ENCODE measurements at regions not wholly inside any gene's neighbourhood (a gene's known extent, or its start where the extent isn't known, plus 50 kb on each side); places are given as distances from the start of the nearest gene placed in this dataset.

DNA sequence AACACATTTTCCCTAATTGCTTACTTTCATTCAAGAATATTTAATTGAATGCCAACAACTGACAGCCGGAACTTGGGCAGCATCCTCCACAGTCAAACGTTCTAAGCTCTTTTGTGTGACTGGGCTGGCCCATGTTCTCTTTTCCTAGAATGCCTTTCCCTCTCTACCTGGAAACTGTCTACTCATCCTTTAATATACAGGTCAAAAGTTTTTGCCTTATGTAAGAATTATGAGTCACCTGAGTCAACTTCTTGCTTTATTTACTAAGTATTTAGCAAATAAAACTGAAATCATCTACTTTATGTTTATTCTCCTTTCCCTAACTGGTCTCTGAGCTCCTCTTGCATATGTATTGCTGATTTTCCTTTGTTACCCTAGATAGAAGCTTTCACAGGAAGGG lies 172.2 kb downstream of the CHRM3 start:
- WGBS, 5 donors = 63 to 80% (median 74%) methylated on average over 2 of the region's 2 CpGs
- Histone ChIP-seq H3K27ac (peak overlapping the region in 2 of 5 donors; percentile 12 to 65), H3K36me3 (no peaks in the 10 kb centered on the region), H3K4me1 (peaks cover 0 to 14% (median 6%) of the 10 kb centered on the region in 4 donors), H3K9me3 (no peaks in the 10 kb centered on the region), H3K4me3 (no peak overlapping the region), H3K27me3 (no peaks in the 10 kb centered on the region)
- TF ChIP-seq POLR2A (IDR thresholded peaks at IDR 0.05) (no peak), EP300 (IDR thresholded peaks at IDR 0.05) (no peak), POLR2AphosphoS5 (IDR thresholded peaks at IDR 0.05) (no peak)
- TF ChIP-seq, protein P1, sequence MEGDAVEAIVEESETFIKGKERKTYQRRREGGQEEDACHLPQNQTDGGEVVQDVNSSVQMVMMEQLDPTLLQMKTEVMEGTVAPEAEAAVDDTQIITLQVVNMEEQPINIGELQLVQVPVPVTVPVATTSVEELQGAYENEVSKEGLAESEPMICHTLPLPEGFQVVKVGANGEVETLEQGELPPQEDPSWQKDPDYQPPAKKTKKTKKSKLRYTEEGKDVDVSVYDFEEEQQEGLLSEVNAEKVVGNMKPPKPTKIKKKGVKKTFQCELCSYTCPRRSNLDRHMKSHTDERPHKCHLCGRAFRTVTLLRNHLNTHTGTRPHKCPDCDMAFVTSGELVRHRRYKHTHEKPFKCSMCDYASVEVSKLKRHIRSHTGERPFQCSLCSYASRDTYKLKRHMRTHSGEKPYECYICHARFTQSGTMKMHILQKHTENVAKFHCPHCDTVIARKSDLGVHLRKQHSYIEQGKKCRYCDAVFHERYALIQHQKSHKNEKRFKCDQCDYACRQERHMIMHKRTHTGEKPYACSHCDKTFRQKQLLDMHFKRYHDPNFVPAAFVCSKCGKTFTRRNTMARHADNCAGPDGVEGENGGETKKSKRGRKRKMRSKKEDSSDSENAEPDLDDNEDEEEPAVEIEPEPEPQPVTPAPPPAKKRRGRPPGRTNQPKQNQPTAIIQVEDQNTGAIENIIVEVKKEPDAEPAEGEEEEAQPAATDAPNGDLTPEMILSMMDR (IDR thresholded peaks at IDR 0.05) = no peak
- intact Hi-C loops (cut with DNase I; ENCODE audit: low total_unique reads) = no loop called here
- no peak for DNase-seq

DNA sequence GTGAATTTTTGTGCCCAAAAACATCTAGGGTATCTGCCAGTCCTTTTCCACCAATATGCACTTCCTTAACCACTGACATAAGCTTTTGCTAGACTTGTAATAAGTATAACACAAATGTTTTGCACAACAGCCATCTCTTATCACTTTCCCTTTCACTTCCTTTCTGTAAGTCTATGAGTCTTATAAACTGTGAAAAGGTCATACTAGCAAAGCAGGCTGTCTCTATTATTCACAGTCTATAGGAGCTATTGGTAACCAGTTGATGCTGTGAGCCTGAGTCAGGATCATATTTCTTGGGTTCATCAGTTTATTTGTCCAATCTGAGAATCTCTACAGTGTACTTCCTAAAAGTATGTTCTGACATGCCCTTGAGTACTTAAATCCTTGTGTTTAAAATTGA lies 172.6 kb downstream of the CHRM3 start:
- peak overlapping the region in 2 of 5 donors; percentile 12 to 65 for H3K27ac ChIP-seq
- no peak overlapping the region for H3K4me3 ChIP-seq
- no peaks in the 10 kb centered on the region for H3K36me3 ChIP-seq
- TF ChIP-seq EP300 (IDR thresholded peaks at IDR 0.05) (no peak), POLR2AphosphoS5 (IDR thresholded peaks at IDR 0.05) (no peak), POLR2A (IDR thresholded peaks at IDR 0.05) (no peak)
- TF ChIP-seq, protein P1 (IDR thresholded peaks at IDR 0.05) = no peak
- H3K4me1 ChIP-seq = peaks cover 0 to 14% (median 6%) of the 10 kb centered on the region in 4 donors
- no peaks in the 10 kb centered on the region for H3K27me3 ChIP-seq
- intact Hi-C loops (cut with DNase I; ENCODE audit: low total_unique reads) = no loop called here
- no peak for DNase-seq
- no peaks in the 10 kb centered on the region for H3K9me3 ChIP-seq

DNA sequence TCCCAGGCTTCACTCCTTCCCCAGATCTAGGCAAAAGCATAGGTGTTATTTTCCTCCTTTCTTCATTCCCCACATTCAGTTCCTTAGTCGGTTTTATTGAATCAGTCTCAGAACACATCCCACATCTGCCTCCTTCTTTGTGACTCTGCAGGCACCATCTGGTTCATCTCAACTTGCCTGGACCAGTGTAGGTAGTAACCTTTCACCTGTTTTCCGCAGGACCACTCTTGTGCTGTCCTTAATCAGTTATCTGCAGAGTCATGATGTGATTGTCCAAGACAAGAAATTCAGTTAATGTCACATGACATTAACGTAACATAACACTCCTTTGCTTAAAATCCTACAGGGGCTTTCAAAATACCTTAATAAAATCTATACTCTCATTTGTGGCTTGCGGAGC lies 174.6 kb downstream of the CHRM3 start:
- H3K4me3 ChIP-seq = no peak overlapping the region

DNA sequence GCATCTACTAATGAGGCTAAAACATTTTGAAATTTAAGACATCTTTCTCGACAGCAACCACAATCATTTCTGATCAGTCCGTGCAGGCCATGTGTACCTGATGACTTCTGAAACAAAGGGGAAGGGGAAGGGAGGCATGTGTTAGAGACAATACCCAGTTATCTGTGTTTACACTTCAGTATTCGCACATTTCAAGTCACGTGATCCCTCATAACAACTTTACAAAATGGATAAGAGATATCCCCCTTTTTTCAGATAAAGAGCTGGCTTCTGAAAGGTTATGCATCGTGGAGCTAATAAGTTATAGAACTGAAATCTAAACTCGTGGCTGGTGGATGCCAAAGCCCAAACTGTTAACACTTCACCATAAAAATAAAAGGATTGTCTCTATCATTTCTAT lies 175.7 kb downstream of the CHRM3 start:
- WGBS, 5 donors = 49 to 71% (median 64%) methylated on average over 6 of the region's 6 CpGs

More for the DNA sequence above, 174.6 kb downstream of the CHRM3 start:
- DNase-seq = no peak
- Histone ChIP-seq H3K27ac (no peak overlapping the region), H3K36me3 (no peaks in the 10 kb centered on the region), H3K4me1 (peaks cover 0 to 14% (median 6%) of the 10 kb centered on the region in 4 donors), H3K27me3 (no peaks in the 10 kb centered on the region), H3K9me3 (no peaks in the 10 kb centered on the region)
- intact Hi-C loops (cut with DNase I; ENCODE audit: low total_unique reads) = no loop called here
- WGBS, 5 donors = 88 to 92% (median 90%) methylated on average over 4 of the region's 4 CpGs
- TF ChIP-seq, protein P1 (IDR thresholded peaks at IDR 0.05) = no peak
- no peak for TF ChIP-seq EP300 (IDR thresholded peaks at IDR 0.05)
- no peak for TF ChIP-seq POLR2A (IDR thresholded peaks at IDR 0.05)
- no peak for TF ChIP-seq POLR2AphosphoS5 (IDR thresholded peaks at IDR 0.05)

More for the DNA sequence above, 175.7 kb downstream of the CHRM3 start:
- Histone ChIP-seq H3K4me1 (peaks cover 0 to 14% (median 6%) of the 10 kb centered on the region in 4 donors), H3K27ac (no peak overlapping the region), H3K9me3 (no peaks in the 10 kb centered on the region), H3K36me3 (no peaks in the 10 kb centered on the region), H3K27me3 (no peaks in the 10 kb centered on the region), H3K4me3 (no peak overlapping the region)
- intact Hi-C loops (cut with DNase I; ENCODE audit: low total_unique reads) = no loop called here
- TF ChIP-seq POLR2A (IDR thresholded peaks at IDR 0.05) = no peak
- TF ChIP-seq POLR2AphosphoS5 (IDR thresholded peaks at IDR 0.05) = no peak
- no peak for TF ChIP-seq EP300 (IDR thresholded peaks at IDR 0.05)
- TF ChIP-seq, protein P1 (IDR thresholded peaks at IDR 0.05) = no peak
- DNase-seq = no peak

Data from stomach (tissue), 8 donors.